ENCODE measurements at regions not wholly inside any gene's neighbourhood (a gene's known extent, or its start where the extent isn't known, plus 50 kb on each side); places are given as distances from the start of the nearest gene placed in this dataset.

- TF ChIP-seq POLR2AphosphoS5 (IDR thresholded peaks at IDR 0.05; ENCODE audit: borderline replicate concordance, low read depth, low read length) (no peak), EZH2 (IDR thresholded peaks at IDR 0.05) (no peak)
Measured at GRCh38 chr3:110495201-110495927, 576.3 kb upstream of the NECTIN3 start.

Measured in SK-N-MC (cell line).